Fibroblast of skin of left biceps (primary cell): ENCODE measurements at regions not wholly inside any gene's neighbourhood (a gene's known extent, or its start where the extent isn't known, plus 50 kb on each side); places are given as distances from the start of the nearest gene placed in this dataset.
"Not testable (repeated sequence)": the region's sequence is repeated elsewhere in the genome, so short reads cannot be mapped to it uniquely, and the experiment has no call there.

Experiments
- DNase-seq, 2 experiments: peaks; one replicate each; pipeline ENCODE4 v3.0.0-alpha.2; 2013; ENCODE audit warnings: low read depth in 2 of 2

DNA sequence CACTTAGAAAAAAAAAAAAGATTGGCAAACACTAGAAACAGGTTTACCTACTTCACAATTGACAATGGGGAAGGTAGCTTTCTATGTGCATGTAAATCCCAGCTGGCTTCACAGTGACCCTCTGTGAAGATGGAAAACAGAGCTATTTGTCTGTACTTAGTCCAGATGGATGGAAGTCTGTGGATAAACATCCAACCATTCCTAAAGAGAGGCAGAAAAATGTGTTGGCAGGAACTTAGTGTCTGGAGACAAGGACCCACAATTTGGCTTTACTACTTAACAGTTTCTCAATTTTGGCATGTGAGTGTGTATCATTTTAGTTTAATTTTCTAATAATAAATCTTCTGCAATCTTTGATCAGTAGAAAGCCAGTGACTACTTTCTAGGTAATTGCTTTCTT is 154.4 kb downstream of the RAD51AP2 start:
- DNase-seq = no peak

DNA sequence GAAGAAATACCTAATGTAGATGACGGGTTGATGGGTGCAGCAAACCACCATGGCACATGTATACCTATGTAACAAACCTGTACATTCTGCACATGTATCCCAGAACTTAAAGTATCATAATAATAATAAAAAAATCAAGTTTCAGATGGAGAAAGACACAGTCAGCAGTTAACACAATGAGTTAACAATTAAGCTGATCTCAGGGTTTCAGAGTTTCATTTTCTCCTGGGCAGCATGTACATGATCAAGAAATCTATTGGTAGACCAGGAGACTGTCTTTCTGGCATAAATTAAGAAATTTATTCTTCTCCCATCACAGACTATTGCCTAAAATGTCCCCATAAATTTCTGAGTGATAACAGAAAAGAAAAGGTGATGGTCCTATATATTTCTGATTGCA is 155.3 kb downstream of the RAD51AP2 start:
- DNase-seq = no peak

DNA sequence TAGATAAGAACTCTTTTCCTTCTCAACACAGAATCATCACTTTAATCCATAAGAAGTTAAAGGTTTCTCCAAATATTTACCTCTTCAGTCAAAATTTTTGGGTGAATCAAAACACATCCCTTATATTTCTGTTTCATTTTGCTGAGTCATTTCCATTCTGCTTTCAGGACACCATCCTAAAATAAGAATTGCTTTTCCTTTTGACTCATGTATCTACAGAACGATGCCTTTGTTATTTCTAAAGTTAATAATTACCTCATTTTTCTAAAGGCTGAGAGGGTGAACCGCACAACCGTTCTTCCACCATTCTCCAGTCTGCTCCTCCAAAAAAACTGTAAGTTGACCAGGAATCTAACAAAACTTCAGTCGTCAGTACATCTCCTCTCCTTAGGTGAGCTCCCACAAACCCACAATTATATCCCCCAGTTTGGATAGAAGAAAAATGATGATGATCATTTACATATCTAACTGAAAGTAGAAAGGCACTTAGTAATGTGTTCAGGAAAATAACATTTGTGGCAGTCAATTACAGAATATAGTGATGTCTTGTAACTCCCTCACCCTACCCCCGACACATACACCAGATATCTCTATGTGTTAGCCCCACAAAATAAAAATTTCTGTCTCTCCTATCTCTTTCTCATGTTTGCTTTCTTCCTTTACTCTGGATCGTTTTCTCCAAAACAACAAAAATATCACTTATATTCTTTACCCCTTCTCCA is 162.5 kb downstream of the RAD51AP2 start:
- no peak for DNase-seq

DNA sequence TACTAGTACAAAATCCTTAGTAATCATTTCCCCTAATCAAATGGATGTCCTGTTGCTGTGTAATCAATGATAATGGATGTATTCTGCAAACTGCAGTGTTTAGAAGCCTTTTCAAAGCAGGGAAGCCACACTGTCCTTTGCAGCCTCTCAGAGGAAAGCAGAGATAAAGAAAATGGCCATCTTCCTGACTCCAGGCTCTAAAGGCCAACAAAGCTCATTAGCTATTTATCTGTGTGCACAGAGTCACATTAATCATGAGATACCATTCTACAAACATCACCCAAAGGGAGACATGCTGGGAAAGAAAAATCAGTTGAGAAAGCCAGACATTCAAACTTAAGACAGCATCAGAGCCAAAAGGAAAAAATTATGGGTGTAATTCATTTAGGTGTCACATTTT is 165.0 kb downstream of the RAD51AP2 start:
- no peak for DNase-seq

DNA sequence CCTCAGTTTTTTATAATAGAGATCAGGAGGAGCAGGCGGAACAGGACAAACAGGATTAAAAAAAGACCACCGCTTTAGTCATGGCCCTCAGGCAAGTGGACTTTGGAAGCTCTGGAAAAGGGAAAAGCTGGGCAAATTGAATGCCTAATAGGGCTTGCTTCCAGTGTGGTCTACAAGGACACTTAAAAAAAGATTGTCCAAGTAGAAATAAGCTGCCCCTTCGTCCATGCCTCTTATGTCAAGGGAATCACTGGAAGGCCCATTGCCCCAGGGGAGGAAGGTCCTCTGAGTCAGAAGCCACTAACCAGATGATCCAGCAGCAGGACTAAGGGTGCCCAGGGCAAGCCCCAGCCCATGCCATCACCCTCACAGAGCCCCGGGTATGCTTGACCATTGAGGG is 175.5 kb downstream of the RAD51AP2 start:
- not testable (repeated sequence) for DNase-seq

DNA sequence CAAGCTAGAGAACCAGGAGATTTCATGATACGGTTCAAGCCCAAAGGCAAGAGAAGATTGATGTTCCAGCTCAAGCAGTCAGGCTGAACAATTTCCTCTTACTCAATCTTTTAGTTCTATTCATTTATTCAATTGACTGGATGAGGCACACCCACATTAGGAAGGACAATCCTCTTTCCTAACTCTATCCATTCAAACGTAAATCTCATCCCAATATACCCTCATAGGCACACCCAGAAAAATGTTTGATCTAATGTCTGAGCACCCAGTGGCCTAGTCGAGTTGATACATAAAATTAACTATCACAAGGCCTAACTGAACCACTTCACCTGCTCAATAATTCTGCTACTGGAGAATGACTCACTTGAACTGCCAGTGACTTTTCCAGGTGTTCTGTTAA is 180.7 kb downstream of the RAD51AP2 start:
- no peak for DNase-seq

DNA sequence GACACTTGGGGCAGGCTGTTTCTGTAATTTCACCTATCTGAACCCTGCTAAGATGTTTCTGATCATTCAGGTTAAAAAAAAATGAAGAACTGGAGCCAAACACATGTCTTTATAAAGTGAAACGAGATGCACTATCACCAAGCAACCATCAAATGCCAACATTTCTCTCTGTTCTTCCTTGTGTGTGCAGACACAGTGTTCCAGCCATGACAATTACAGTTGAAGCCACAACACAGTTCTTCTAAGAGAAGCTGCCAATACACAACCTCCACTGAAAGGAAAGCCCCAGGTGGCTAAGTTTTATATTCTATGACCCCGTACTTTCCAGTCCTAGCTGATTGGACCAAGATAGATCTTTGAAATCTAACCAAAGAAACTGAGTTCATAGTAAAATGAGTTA is 181.8 kb downstream of the RAD51AP2 start:
- no peak for DNase-seq

DNA sequence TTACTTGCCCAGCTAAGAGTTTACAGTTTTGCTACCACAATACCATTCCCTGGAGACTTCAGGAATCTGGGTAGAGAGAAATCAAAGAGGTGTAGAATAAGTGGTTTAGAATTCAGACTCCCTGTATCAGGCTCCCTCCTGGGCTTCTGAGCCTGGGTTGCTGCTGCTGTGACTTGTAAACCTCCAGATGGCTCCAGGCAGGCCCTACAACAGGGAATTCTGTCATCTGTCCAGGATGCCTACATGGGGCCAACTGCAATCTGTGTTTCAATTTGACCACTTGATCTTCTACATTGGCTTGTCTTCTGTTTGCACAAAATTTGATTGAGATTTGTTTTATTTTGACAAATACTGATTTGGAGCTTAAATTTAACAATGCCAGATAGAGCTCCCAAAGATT is 183.9 kb downstream of the RAD51AP2 start:
- DNase-seq = no peak

DNA sequence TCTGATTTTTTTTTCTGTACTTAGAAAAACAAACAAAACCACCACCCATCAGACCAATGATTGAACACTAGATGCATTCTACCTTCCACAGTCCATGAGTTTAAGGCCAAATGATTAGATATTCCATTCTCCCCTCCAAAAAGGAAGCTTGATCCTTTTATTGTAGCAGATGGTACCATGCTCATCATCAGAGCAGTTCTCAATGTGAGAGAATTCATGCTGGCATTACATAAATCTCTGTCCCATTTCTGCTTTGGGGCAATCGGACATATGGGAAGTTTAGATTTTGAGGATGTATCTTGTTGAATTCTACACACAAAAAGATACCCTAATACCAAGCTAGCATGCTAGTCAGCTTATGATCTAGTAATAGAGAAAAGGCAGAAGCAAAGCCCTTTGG is 186.6 kb downstream of the RAD51AP2 start:
- DNase-seq = no peak

DNA sequence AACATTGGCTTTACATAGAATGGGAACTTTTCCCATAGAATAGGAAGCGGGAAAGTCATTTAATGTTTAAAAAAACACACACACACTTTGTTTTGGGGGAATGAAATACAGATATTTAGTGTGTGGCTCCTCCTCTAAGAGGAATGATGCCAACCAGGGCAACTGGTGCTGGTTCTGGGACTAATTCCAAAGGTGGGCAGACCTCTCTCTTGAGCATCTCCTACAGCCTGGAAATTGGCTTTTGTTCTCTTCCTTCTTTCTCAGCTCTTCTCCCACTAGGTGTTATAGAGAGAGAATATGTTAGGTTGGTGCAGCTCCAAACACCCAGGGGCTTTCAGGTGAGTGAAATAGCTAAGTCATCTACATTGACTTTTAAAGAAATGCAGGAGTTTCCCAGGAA is 190.1 kb downstream of the RAD51AP2 start:
- no peak for DNase-seq

DNA sequence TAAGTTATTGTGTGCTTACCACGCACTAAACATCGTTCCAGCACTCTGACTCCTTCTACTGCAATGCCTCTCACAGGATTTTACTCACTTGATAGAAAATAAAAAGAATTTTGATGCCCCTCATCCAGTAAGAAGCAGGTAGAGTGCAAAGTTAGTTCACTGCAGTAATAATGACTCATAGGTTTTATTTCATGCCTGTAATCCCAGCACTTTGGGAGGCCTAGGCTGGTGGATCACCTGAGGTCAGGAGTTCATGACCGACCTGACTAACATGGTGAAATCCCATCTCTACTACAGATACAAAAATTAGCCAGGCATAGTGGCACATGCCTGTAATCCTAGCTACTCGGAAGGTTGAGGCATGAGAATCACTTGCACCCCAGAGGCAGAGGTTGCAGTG is 190.6 kb downstream of the RAD51AP2 start:
- no peak for DNase-seq

DNA sequence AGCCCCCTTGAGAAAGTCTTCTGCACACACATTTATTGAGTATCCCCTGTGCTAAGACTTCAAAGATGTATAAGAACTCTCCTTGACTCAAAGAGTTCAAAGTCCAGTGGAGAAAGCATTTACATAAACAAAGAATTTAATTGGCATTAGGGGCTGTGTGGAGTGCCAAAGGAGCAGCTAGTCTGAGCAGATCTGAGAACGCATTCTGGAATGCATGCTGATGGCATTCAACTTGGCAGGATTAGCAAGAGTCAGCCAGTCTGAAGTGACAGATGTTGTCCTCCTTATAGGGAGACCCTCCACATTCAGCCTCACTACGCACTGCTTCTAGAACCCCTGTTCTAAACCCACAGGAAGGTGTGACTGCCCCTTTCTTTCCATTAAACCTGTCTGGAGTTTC is 191.5 kb downstream of the RAD51AP2 start:
- DNase-seq = no peak

DNA sequence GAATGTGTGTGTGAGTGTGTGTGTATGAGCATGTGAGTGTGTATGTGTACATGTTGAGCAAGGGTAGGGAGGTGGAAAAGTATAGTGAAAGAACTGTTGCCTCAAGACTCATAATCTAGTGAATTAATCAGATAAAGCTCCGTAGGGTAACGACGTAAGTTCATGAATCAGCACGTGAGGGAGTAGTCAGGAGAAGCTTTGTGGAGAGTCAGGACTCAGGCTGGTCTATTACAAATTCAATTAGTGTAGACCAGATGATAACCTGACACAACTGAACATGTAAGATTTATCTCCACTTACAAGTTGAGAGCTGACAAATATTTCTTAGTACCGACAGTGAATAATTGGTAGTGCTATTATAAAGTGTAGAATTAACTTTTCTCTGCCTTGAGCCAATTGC is 194.5 kb downstream of the RAD51AP2 start:
- DNase-seq = no peak

DNA sequence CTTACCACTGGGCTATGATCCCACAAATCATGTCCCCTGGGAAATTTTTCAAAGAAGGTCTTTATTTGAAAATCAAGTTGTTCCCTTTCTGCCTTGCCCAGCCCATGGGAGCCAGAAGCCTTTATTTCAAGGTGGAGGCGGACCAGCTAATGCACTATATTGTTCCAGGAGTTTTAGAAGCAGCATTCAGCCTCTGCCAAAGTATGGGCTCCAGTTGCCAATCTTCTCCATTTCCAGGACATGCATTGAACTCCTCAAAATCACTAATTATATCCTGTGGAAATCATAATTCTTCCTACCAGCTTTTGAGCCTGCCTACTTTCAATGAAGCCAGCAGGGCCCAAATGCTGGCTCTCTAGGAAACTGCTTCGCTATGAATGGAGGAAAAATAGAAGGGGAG is 195.8 kb downstream of the RAD51AP2 start:
- no peak for DNase-seq

DNA sequence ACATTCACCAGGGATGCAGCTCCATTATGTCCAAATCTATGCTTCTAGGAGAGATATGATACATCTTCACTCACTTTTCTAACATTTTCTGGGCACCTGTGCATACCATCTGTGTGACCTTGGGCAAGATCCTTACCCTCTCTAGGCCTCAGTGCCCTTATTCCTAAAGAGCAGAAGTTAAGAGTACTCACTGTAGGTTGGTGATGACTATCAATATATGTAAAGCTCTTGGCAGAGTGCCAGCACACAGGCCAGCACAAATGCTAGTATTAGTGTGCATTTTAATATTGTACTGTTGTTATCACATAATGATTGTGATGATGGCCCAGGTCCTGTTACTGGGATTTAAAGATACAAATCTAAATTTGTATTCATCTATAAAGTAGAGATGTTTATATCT is 199.2 kb downstream of the RAD51AP2 start:
- DNase-seq = no peak

DNA sequence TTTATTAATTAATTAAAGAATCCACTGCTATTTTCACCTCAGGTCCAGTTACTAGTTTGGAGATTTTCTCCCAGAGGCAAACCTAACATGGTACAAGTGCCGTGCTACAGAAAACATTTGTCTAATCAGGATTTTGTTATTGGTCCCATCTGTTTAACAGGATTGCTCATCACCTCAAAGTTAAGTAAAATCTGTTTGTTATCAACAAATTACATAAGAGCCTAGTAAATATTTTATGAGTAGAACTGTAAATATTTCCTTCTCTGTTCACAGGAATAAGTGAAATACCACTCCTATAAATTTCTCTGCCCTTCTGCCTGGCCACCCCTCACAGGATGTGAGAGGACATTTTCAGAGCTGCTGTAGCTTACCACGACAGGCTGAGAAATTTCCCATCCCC is 200.2 kb downstream of the RAD51AP2 start:
- no peak for DNase-seq

DNA sequence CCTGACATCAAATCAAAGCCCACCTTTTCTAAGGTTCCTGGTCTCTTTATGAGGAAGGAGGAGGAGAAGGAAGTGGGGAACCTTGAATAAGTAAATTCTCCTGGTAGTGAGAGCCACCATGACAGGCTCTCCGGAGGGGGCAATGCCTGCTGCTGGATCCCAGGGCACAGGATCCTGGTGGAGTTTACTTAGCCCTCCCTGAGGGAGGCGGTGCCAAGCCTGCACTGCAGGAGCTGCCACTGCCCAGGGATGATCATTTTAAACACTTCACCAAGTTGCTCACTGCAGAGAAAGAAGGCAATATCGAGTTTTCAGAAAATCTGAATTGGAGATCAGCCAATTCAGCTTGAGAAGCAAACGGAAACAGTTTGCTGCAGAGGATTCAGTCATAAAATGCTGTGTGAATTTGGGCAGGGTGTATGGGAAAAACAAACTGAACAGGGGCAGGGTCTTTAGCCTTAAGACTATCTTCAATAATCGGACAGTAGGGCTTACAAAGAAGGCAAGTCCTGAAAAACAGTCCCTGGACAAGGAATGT is 200.7 kb downstream of the RAD51AP2 start:
- DNase-seq = no peak

DNA sequence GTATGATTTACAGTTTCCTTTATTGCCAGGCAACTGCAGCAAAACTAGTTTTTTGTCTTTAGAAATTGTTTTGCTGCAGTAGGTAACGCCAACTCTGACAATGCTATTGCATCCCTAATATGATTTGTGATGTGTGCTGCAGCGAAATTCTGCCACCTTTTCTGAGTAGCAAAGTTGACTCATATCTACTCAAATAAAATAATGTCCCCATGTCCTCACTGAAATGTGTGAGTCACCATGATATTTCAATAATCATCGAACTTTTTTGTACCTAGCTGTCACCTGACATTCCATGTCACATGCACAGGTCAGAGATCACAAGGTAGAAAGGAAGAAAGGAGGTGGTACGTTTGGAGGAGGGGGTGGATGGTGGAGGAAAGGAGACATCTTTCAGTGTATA is 205.0 kb downstream of the RAD51AP2 start:
- no peak for DNase-seq

DNA sequence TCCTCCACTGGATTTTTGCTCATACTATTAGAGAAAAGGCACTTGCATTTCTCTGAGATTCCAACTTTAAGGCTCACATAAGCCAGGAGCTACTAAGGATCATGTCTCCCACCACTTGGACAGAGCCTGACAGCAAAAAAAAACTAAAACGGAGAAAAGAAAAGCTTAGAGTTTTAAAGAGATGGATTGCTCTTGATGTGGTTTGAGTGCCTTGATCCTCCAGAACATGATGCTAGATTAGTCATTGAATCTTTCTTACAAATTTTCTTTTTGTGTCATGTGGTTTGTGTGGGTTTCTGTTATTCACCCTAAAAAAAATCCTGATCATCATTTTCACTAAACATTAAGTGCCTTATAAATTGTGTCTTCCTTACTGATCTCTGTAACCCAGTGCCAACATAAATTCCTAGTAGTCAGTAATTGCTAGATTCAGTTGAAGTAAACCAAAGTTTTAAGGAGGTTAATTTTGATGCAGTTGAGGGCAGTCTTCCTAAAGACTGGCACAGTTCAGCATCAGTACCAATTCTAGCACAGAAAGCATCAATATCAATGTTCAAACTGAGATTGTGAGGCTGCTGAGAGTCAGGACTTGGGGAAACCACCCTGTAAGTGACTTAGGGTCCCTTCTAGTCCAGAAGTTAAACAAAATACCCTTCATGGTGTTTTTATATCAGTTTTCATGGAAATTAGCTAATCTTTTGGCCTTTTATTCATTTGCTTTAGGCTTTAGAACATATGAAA is 206.3 kb downstream of the RAD51AP2 start:
- DNase-seq = peak in 1 of 2 experiments; percentile 19

DNA sequence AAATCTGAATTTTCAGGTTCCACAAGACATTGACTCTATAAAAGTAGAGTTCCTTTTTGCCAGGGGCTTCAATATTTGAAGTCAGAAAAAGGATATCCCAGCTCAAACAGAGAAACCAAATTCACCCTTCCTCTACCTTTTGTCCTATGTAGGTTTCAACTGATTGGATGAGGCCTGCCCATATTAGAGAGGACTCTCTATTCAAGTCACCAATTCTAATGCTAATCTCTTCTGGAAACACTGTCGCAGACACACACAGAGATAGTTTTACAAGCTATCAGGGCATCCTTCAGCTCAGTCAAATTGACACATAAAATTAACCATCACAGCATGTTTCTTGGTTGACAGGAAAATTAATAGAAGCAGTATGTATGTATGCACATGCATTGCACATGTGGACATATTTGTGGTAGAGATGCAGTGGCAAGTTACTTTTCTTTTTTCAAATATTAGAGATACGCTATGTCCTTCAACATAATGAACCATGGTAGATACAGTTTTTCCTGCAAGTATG is 207.1 kb downstream of the RAD51AP2 start:
- no peak for DNase-seq

DNA sequence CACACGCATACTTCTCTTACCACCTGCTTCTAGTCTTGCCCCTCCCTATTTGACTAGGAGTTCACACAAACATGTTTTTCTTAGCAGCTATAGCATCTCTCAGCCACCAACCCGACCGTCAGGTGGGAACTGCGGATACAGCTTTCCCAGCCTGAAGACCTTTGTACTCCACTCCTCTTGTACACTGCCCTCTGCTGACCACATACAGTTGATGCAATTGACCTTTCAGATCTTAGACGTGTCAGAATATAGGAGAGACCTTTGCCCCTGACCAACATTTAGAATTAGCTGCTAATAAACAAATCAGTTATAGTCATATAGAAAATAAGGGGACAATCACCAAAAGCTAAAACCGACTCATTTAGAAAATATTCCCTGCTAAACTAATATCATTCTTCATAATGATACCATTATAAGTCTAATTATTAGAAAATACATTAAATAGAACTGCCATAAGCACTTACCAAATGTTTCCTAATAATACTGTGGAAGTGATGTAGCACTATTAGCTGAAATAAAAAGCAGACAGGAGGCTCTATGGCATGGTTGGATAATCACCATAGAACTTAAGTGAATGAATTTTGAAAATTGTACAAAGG is 208.4 kb downstream of the RAD51AP2 start:
- DNase-seq = no peak

DNA sequence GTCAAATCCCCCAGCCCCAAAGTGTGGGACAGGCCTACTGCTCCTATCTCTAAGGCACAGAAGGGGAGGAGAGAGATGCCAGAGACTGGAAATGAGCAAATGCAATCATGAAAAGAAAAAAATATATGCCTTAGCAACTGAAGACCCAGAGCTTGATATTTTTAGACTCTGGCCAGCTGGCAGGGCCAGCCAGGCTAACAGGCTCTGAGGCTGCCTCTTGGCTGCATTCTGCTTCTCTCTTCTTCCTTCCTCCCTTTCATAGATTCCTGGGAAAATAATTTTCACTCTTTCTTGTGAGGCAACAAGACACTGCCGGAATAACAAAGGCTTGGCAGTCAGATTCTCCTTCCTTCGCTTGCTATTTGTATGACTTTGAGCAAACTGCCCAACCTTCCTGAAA is 209.1 kb downstream of the RAD51AP2 start:
- no peak for DNase-seq

DNA sequence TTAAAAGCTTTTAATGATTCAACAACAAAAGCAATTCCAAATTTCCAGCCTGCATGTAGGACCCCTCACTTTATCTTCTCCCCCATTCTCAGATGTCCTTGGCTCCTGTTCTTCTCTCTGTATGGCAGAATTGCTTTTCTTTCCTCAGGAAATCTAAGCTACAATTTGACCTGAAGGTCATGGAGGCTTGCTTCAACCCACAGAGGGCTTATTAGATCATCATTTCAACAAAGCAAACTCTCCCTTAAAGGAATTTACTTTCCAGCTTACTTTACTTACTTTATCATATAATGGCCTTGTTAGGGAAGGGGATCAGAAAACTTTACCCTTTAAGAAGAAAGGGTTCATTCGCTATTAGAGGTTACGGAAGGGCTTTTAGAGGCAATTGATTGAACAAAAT is 211.5 kb downstream of the RAD51AP2 start:
- DNase-seq = no peak
